PC-3 (cell line): ENCODE measurements at regions not wholly inside any gene's neighbourhood (a gene's known extent, or its start where the extent isn't known, plus 50 kb on each side); places are given as distances from the start of the nearest gene placed in this dataset.

Experiments used
- ATAC-seq: fragments of 200-7000 bp; cut with Tn5 transposase; 2 replicates; pipeline ENCODE4 v1.9.1; 2020; ENCODE audit warnings: mild to moderate bottlenecking, moderate library complexity
- BruUV-seq: library from RNA; stranded (reverse); fragments of 400-500 nt; replicated peaks from 2 replicates; lab custom pipeline; 2021; lab: Mats Ljungman, UMichigan
- CTCF ChIA-PET: fragments of 300-600 bp; sonication (Branson Sonifier 250); formaldehyde crosslinking; loops from one replicate; lab custom pipeline; 2022; ENCODE audit warnings: antibody characterized with exemption; lab: Charles Lee
- POLR2A ChIA-PET: fragments of 300-600 bp; sonication (Branson Sonifier 250); formaldehyde crosslinking; loops from one replicate; lab custom pipeline; 2022; ENCODE audit warnings: antibody characterized with exemption; ENCODE audit not compliant: unreplicated experiment; lab: Charles Lee
- DNase-seq: peaks from one replicate; pipeline ENCODE4 v3.0.0-alpha.2; 2015
- H2AFZ ChIP-seq: fragments of 300-600 bp; sonication (generic); 2 replicates; pipeline ENCODE4 v1.6.0; 2016; ENCODE audit warnings: antibody characterized with exemption, low read length
- H3F3A ChIP-seq: fragments of 300-600 bp; sonication (generic); one replicate; pipeline ENCODE4 v1.6.0; 2017; ENCODE audit warnings: antibody characterized with exemption, low read length, control low read depth, mild to moderate bottlenecking; ENCODE audit not compliant: unreplicated experiment
- H3K27ac ChIP-seq: fragments of 300-600 bp; sonication (generic); 2 replicates; pipeline ENCODE4 v1.5.1; 2016; ENCODE audit warnings: mild to moderate bottlenecking, low read length
- H3K27me3 ChIP-seq: fragments of 300-600 bp; sonication (generic); 2 replicates; pipeline ENCODE4 v1.6.1; 2016; ENCODE audit warnings: low read length, mixed read lengths
- H3K36me3 ChIP-seq: fragments of 300-600 bp; sonication (generic); 2 replicates; pipeline ENCODE4 v1.6.1; 2016; ENCODE audit warnings: low read depth, mixed run types, low read length, mixed read lengths
- H3K4me1 ChIP-seq: fragments of 300-600 bp; sonication (generic); 2 replicates; pipeline ENCODE4 v1.5.1; 2016; ENCODE audit warnings: low read length; ENCODE audit not compliant: insufficient read depth
- H3K4me2 ChIP-seq: fragments of 300-600 bp; sonication (generic); 2 replicates; pipeline ENCODE4 v1.6.0; 2016; ENCODE audit warnings: low read length
- H3K4me3 ChIP-seq: fragments of 300-600 bp; sonication (generic); 2 replicates; pipeline ENCODE4 v1.5.1; 2016; ENCODE audit warnings: mild to moderate bottlenecking, low read length, mixed read lengths
- H3K79me2 ChIP-seq: fragments of 300-600 bp; sonication (generic); 2 replicates; pipeline ENCODE4 v1.6.1; 2017; ENCODE audit warnings: low read length, mixed read lengths
- H3K9ac ChIP-seq: fragments of 300-600 bp; sonication (generic); 2 replicates; pipeline ENCODE4 v1.6.0; 2016; ENCODE audit warnings: mild to moderate bottlenecking, low read length
- H3K9me2 ChIP-seq: fragments of 300-600 bp; sonication (generic); replicated peaks from 2 replicates; pipeline ENCODE4 v1.6.1; 2016; ENCODE audit warnings: mixed run types, low read length, mixed read lengths
- H3K9me3 ChIP-seq: fragments of 300-600 bp; sonication (generic); 2 replicates; pipeline ENCODE4 v1.6.1; 2016; ENCODE audit warnings: low read length, mixed read lengths
- H4K20me1 ChIP-seq: fragments of 300-600 bp; sonication (generic); 2 replicates; pipeline ENCODE4 v1.6.1; 2016; ENCODE audit warnings: low read length, mixed read lengths
- EZH2 ChIP-seq: fragments of 300-600 bp; sonication (generic); IDR thresholded peaks from one replicate; pipeline ENCODE4 v1.6.1; 2017; ENCODE audit warnings: antibody characterized with exemption, mild to moderate bottlenecking, low read length; ENCODE audit not compliant: unreplicated experiment
- EZH2phosphoT487 ChIP-seq: fragments of 300-600 bp; sonication (generic); IDR thresholded peaks from 2 replicates; pipeline ENCODE4 v1.6.1; 2018; ENCODE audit warnings: mild to moderate bottlenecking, antibody characterized with exemption, low read length, borderline replicate concordance
- intact Hi-C: fragments of 100-400 bp; cut with micrococcal nuclease; formaldehyde crosslinking; loops from 2 replicates; pipeline ENCODE4 v1.9.0; 2023
- TF ChIP-seq, protein P1 (sequence below): fragments of 300-600 bp; sonication (generic); conservative IDR thresholded peaks from 2 replicates; pipeline ENCODE4 v1.5.1; 2017; ENCODE audit warnings: antibody characterized with exemption, low read depth, mild to moderate bottlenecking, low read length

DNA sequence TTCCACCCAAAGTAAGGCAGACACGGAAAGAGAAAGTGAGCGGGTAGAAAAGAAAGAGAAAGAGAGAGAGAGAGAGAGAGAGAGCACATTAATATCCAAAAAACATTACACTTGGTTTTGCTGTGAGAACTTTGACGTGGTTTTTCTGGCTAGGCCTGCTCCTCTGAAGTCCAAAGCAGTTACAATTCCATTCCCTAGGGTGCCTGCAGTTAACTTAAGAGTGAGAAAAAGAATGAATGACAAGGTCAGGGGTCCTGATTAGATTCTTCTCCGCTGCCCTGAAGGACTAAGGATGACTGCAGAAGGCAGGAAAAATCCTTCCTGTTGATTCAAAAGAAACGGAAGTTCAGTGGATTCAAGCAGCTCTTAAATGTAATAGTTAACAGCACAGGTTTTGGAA lies 589.8 kb downstream of the PRELID2 start:
- Histone ChIP-seq H3K79me2 (no peaks in the 10 kb centered on the region), H3K9me2 (no peaks in the 10 kb centered on the region), H3K4me1 (peaks cover 36% of the 10 kb centered on the region), H4K20me1 (no peaks in the 10 kb centered on the region), H2AFZ (peak overlapping the region; percentile 63; the same call in 1 of the 2 replicates), H3K9ac (no peak overlapping the region), H3K27me3 (no peaks in the 10 kb centered on the region), H3F3A (no peaks in the 10 kb centered on the region), H3K4me2 (peak overlapping the region; percentile 49), H3K9me3 (no peaks in the 10 kb centered on the region), H3K4me3 (no peak overlapping the region), H3K36me3 (no peaks in the 10 kb centered on the region), H3K27ac (no peak overlapping the region)
- DNase-seq: no peak
- TF ChIP-seq EZH2phosphoT487: no peak
- no peak for TF ChIP-seq EZH2
- TF ChIP-seq, protein P1, sequence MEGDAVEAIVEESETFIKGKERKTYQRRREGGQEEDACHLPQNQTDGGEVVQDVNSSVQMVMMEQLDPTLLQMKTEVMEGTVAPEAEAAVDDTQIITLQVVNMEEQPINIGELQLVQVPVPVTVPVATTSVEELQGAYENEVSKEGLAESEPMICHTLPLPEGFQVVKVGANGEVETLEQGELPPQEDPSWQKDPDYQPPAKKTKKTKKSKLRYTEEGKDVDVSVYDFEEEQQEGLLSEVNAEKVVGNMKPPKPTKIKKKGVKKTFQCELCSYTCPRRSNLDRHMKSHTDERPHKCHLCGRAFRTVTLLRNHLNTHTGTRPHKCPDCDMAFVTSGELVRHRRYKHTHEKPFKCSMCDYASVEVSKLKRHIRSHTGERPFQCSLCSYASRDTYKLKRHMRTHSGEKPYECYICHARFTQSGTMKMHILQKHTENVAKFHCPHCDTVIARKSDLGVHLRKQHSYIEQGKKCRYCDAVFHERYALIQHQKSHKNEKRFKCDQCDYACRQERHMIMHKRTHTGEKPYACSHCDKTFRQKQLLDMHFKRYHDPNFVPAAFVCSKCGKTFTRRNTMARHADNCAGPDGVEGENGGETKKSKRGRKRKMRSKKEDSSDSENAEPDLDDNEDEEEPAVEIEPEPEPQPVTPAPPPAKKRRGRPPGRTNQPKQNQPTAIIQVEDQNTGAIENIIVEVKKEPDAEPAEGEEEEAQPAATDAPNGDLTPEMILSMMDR: no peak
- no TSS peak for BruUV-seq
- intact Hi-C loops: no loop called here
- CTCF ChIA-PET: no interaction called here
- no peak for ATAC-seq
- POLR2A ChIA-PET: no interaction called here

DNA sequence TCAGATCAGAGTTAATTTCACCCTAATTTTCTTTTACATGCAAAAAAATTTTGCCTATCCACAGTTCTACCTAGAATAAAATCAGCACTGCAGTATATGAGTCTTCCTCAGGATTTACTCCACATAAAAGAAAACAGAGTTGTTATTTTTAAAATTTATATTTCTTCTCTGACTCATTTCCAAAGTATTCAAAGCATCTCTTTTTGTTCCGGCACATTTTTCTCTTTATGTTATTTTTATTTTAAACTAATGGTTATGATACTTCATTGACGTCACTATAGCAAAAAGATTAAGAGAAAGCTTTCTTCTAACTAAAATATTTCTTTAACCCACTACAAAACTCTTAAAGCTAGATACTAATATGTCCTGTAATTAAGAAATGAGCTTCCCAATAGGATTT lies 590.4 kb downstream of the PRELID2 start:
- Histone ChIP-seq H3K4me3 (no peak overlapping the region), H3K36me3 (no peaks in the 10 kb centered on the region), H3K4me1 (peaks cover 36% of the 10 kb centered on the region), H3K79me2 (no peaks in the 10 kb centered on the region), H3F3A (no peaks in the 10 kb centered on the region), H3K27ac (no peak overlapping the region), H3K9ac (no peak overlapping the region), H2AFZ (peak overlapping the region; percentile 63; the same call in 1 of the 2 replicates), H3K4me2 (peak overlapping the region; percentile 49), H3K9me2 (no peaks in the 10 kb centered on the region), H4K20me1 (no peaks in the 10 kb centered on the region), H3K27me3 (no peaks in the 10 kb centered on the region), H3K9me3 (no peaks in the 10 kb centered on the region)
- DNase-seq (peak; percentile 40), ATAC-seq (no peak; the same call in 1 of the 2 replicates)
- intact Hi-C loops: loop anchor here (5.0 kb wide), 1 partner anchor 1042 kb away; no protein-coding TSS in a partner anchor
- ChIA-PET CTCF (no interaction called here), POLR2A (no interaction called here)
- BruUV-seq: no TSS peak
- no peak for TF ChIP-seq EZH2phosphoT487
- TF ChIP-seq, protein P1: no peak
- TF ChIP-seq EZH2: no peak

DNA sequence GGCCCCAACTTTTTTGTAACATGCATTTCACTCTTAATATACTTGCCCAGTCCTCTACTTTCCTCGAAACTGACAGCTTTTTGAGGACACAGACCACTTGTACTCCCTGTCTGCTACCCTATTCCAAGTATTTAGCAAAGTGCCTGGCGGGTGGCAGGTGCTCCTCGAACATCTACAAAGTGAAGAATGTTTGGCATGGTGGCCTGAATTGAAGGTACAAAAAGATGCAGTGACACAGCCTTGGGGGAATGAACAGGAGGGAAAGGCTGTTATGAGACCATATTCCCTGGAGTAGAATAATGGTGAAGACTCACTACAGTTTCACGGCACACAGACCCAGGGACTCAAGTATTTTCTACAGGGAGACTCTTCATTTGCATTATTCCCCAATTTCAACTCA lies 590.9 kb downstream of the PRELID2 start:
- H3K36me3 ChIP-seq: no peaks in the 10 kb centered on the region
- no peak overlapping the region for H3K4me3 ChIP-seq
- CTCF ChIA-PET: no interaction called here
- no peaks in the 10 kb centered on the region for H3K27me3 ChIP-seq
- H3K79me2 ChIP-seq: no peaks in the 10 kb centered on the region
- H3K9me3 ChIP-seq: no peaks in the 10 kb centered on the region
- no peak for TF ChIP-seq EZH2
- TF ChIP-seq, protein P1: no peak
- no peak for TF ChIP-seq EZH2phosphoT487
- H3K9me2 ChIP-seq: no peaks in the 10 kb centered on the region
- H3F3A ChIP-seq: no peaks in the 10 kb centered on the region
- intact Hi-C loops: loop anchor here (5.0 kb wide), 1 partner anchor 1042 kb away; no protein-coding TSS in a partner anchor
- POLR2A ChIA-PET: no interaction called here
- no peak overlapping the region for H3K9ac ChIP-seq
- no peaks in the 10 kb centered on the region for H4K20me1 ChIP-seq
- DNase-seq (no peak), ATAC-seq (no peak)
- no peak overlapping the region for H2AFZ ChIP-seq
- H3K27ac ChIP-seq: no peak overlapping the region
- no TSS peak for BruUV-seq
- H3K4me2 ChIP-seq: no peak overlapping the region
- peaks cover 36% of the 10 kb centered on the region for H3K4me1 ChIP-seq
